22Rv1 (cell line): ENCODE measurements at regions not wholly inside any gene's neighbourhood (a gene's known extent, or its start where the extent isn't known, plus 50 kb on each side); places are given as distances from the start of the nearest gene placed in this dataset.

Experiments used
- ZFX ChIP-seq: fragments of 450-650 bp; IDR thresholded peaks from 2 replicates; pipeline ENCODE4 v1.6.1; 2017; ENCODE audit warnings: antibody characterized with exemption, borderline replicate concordance
- TF ChIP-seq, protein P1 (sequence below): fragments of 450-650 bp; IDR thresholded peaks from 2 replicates; pipeline ENCODE4 v1.5.1; 2017; ENCODE audit warnings: mild to moderate bottlenecking

DNA sequence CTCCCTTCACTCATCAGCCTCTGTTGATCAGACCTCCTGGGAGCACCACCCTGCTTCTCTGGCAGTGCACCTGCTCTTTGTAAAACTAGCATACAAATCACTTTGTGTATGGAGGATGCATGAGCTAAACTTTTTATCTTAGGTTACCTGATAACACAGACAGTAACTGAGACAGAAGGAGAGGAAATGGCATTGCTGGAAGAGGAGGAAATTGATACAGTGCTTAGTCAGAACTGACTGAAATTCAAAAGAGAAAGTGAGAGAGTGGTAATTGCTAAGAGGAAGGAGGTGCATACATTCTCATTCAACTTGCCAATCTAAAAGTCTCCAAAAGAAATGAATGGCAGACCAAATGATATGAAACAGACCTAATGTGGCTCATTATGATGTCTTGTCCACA lies 1120.7 kb downstream of the GATA3 start:
- TF ChIP-seq, protein P1, sequence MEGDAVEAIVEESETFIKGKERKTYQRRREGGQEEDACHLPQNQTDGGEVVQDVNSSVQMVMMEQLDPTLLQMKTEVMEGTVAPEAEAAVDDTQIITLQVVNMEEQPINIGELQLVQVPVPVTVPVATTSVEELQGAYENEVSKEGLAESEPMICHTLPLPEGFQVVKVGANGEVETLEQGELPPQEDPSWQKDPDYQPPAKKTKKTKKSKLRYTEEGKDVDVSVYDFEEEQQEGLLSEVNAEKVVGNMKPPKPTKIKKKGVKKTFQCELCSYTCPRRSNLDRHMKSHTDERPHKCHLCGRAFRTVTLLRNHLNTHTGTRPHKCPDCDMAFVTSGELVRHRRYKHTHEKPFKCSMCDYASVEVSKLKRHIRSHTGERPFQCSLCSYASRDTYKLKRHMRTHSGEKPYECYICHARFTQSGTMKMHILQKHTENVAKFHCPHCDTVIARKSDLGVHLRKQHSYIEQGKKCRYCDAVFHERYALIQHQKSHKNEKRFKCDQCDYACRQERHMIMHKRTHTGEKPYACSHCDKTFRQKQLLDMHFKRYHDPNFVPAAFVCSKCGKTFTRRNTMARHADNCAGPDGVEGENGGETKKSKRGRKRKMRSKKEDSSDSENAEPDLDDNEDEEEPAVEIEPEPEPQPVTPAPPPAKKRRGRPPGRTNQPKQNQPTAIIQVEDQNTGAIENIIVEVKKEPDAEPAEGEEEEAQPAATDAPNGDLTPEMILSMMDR: no peak
- TF ChIP-seq ZFX: no peak
